BLaER1 (cell line): ENCODE measurements at regions not wholly inside any gene's neighbourhood (a gene's known extent, or its start where the extent isn't known, plus 50 kb on each side); places are given as distances from the start of the nearest gene placed in this dataset.
A peak's percentile ranks its signal among the peaks of the same experiment; 100 is the strongest.
"Not testable (repeated sequence)": the region's sequence is repeated elsewhere in the genome, so short reads cannot be mapped to it uniquely, and the experiment has no call there.

Source experiments
- H3K27ac ChIP-seq: shearing (Covaris generic); formaldehyde crosslinking; 2 replicates; pipeline ENCODE4 v1.8.1; 2022
- H3K27me3 ChIP-seq: shearing (Covaris generic); formaldehyde crosslinking; 2 replicates; pipeline ENCODE4 v1.8.1; 2022
- H3K36me3 ChIP-seq: shearing (Covaris generic); formaldehyde crosslinking; 2 replicates; pipeline ENCODE4 v1.8.1; 2022
- H3K4me1 ChIP-seq: shearing (Covaris generic); formaldehyde crosslinking; 2 replicates; pipeline ENCODE4 v1.8.1; 2022
- H3K4me2 ChIP-seq: shearing (Covaris generic); formaldehyde crosslinking; 2 replicates; pipeline ENCODE4 v1.8.1; 2022
- H3K4me3 ChIP-seq: shearing (Covaris generic); formaldehyde crosslinking; 2 replicates; pipeline ENCODE4 v1.8.1; 2022
- H3K9ac ChIP-seq: shearing (Covaris generic); formaldehyde crosslinking; 2 replicates; pipeline ENCODE4 v1.8.1; 2022
- H3K9me3 ChIP-seq: shearing (Covaris generic); formaldehyde crosslinking; 2 replicates; pipeline ENCODE4 v1.8.1; 2022
- H4K20me1 ChIP-seq: shearing (Covaris generic); formaldehyde crosslinking; 2 replicates; pipeline ENCODE4 v1.8.1; 2022
- Cebpa-rat ChIP-seq: shearing (Covaris generic); IDR thresholded peaks from 2 replicates; pipeline ENCODE4 v1.8.1; 2022

DNA sequence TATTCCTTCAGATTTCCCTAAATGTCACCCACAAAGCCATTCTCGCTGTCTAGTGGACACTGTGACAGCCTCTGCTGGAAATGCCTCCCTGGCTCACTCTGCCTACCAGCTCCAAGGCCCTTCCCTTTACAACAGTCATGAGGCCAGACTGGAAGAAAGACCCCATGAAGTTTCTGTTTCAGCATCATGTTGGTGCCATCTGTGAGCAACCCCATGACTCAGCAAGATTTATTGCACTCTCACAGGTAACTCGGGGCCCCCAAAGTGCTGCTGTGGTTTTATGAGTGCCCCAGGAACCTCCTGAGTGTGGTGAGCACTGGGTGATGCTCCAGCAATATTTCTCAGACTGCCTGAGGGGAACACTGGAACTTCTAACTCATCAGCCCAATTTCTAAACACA, 218.6 kb downstream of the ZNF33B start:
- no peaks in the 10 kb centered on the region for H3K27me3 ChIP-seq
- H3K36me3 ChIP-seq: no peaks in the 10 kb centered on the region
- H4K20me1 ChIP-seq: no peaks in the 10 kb centered on the region
- H3K9ac ChIP-seq: no peak overlapping the region
- no peak overlapping the region for H3K27ac ChIP-seq
- H3K9me3 ChIP-seq: no peaks in the 10 kb centered on the region
- no peak for TF ChIP-seq Cebpa-rat
- no peak overlapping the region for H3K4me2 ChIP-seq
- H3K4me1 ChIP-seq: no peaks in the 10 kb centered on the region
- H3K4me3 ChIP-seq: no peak overlapping the region

DNA sequence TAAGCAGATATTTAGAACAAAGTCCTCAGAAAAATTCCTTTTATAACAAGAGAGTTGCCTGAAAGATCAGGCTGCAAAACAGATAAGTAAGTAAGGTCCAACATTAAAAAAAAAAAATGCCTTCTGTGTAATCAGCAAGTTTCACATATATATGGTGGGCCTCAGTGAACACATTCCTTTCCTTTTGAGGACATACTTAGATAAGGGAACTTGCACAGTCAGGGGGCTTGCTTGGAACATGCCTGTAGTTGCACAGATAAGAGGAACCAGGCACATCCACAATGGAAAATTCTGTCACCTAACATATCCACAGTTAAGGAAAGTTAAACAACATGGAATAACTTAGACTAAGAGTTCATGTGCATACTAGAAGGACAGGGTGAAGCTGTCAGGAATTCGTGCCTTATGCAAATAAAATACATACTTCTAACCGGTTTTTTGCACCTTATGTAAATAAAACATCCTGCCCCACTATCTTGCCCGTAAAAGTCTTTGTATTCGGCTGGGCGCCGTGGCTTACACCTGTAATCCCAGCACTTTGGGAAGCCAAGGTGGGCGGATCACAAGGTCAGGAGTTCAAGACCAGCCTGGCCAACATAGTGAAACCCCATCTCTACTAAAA, 257.3 kb downstream of the ZNF33B start:
- H3K9ac ChIP-seq: no peak overlapping the region
- H3K4me2 ChIP-seq: no peak overlapping the region
- no peaks in the 10 kb centered on the region for H3K27me3 ChIP-seq
- no peak for TF ChIP-seq Cebpa-rat
- no peak overlapping the region for H3K27ac ChIP-seq
- 0 out of 2 replicates have a peak, but pooled peaks cover 10% of the 10 kb centered on the region for H3K9me3 ChIP-seq
- H3K36me3 ChIP-seq: no peaks in the 10 kb centered on the region
- H4K20me1 ChIP-seq: no peaks in the 10 kb centered on the region
- H3K4me1 ChIP-seq: no peaks in the 10 kb centered on the region
- no peak overlapping the region for H3K4me3 ChIP-seq

DNA sequence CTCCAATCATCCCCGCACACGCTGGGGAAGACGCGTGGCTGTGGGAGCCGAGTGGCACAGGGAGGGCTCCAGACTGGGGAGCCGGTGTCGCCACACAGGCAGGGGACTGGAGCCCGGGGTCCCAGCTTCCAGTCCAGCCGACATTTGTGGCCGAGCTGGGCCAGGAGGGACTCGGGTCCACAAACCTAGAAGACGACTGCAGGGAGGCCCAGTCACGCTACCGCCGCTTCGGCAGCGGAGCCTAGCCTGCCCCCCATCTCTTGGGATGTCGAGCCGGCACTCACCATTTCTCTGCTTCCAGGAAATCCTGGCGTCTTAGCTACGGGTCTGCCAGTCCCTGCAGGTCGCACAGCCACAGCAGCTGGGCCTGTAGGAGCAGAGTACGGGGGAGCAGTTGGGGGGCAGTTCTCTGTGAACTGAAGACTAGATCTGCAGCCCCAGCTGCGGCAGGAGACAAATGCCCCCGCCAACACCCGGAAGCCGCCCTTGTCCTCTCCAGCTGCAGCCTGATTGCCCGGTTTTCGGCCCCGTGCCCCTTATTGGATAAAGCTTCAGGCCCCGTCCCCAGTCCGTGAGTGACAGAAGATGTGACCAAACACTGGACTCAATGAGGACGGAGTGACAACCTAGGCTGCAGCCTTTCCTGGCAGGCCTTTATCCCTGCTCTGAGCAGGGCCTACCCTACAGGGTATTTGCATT, 270.7 kb downstream of the ZNF33B start:
- no peak overlapping the region for H3K4me2 ChIP-seq
- H3K27me3 ChIP-seq: no peaks in the 10 kb centered on the region
- TF ChIP-seq Cebpa-rat: no peak
- H4K20me1 ChIP-seq: no peaks in the 10 kb centered on the region
- no peaks in the 10 kb centered on the region for H3K36me3 ChIP-seq
- H3K9ac ChIP-seq: no peak overlapping the region
- H3K4me3 ChIP-seq: no peak overlapping the region
- no peaks in the 10 kb centered on the region for H3K4me1 ChIP-seq
- H3K9me3 ChIP-seq: peaks cover 19% of the 10 kb centered on the region
- H3K27ac ChIP-seq: no peak overlapping the region

DNA sequence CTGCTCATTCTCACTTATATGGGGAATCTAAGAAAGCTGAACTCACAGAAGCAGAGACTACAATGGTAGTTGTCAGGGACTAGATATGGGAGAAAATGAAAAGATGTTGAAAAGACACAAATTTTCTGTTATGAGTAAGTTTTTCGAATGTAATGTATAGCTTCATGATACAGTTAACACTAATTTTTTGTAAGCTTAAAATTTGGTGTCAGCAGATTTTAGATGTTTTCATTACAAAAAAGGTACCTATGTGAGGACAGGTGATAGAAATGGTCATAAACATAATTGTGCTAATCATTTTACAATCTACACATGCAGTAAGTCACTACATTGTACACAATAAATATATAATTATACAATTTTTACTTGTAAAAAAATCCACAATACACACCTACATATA, 286.6 kb downstream of the ZNF33B start:
- Histone ChIP-seq H3K9ac (no peak overlapping the region), H3K9me3 (peaks cover 4% of the 10 kb centered on the region; the same call in 1 of the 2 replicates), H3K36me3 (no peaks in the 10 kb centered on the region), H3K27ac (no peak overlapping the region), H3K4me3 (no peak overlapping the region), H4K20me1 (no peaks in the 10 kb centered on the region), H3K27me3 (no peaks in the 10 kb centered on the region), H3K4me2 (no peak overlapping the region), H3K4me1 (no peaks in the 10 kb centered on the region)
- no peak for TF ChIP-seq Cebpa-rat

DNA sequence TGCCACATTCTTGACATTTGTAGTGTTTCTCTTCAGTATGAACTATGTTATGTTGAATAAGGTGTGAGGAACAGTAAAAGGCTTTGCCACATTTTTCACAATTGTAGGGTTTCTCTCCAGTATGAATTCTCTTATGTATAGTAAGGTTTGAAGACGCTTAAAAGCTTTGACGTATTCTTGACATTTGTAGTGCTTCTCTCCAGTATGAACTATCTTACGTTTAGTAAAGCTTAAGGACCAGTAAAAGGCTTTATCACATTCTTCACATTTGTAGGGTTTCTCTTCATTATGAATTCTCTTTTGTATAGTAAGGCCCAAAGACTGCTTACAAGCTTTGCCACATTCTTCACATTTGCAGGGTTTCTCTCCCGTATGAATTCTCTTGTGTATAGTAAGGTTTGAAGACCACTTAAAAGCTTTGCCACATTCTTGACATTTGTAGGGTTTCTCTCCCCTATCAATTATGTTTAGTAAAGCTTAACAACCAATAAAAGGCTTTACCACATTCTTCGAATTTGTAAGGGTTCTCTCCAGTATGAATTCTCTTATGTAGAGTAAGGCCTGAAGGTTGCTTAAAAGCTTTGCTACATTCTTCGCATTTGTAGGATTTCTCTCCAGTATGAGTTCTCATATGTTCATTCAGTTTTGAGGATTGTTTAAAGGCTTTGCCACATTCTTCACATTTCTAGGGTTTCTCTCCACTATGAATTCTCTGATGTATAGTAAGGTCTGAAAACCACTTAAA, 301.6 kb downstream of the ZNF33B start:
- not testable (repeated sequence) for H3K4me3 ChIP-seq, H3K36me3 ChIP-seq, H3K4me1 ChIP-seq, H4K20me1 ChIP-seq, H3K27me3 ChIP-seq, H3K9ac ChIP-seq, H3K4me2 ChIP-seq, H3K27ac ChIP-seq
- peaks cover 72% of the 10 kb centered on the region for H3K9me3 ChIP-seq

DNA sequence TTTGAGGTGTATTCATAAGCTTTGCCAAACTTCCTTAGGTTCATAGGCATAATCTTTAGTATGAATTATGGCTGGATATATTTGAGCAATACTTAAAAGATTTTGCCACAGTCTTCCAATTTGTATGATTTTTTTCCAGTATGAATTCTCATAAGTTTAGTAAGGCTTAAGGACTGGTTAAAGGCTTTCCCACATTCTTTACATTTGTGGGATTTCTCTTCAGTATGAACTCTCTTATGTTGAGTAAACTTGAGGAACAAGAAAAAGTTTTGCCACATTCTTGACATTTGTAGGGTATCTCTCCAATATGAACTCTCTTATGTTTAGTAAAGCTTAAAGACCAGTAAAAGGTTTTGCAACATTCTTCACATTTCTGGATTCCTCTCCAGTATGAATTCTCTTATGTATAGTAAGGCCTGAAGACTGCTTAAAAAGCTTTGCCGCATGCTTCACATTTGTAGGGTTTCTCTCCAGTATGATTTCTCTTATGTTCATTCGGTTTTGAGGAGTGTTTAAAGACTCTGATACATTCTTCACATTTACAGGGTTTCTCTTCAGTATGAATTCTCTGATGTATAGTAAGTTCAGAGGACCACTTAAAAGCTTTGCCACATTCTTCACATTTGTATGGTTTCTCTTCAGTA, 302.6 kb downstream of the ZNF33B start:
- H3K9me3 ChIP-seq: peaks cover 69% of the 10 kb centered on the region
- not testable (repeated sequence) for H3K27ac ChIP-seq, H3K36me3 ChIP-seq, H3K4me3 ChIP-seq, H3K27me3 ChIP-seq, H4K20me1 ChIP-seq, H3K9ac ChIP-seq, H3K4me2 ChIP-seq, H3K4me1 ChIP-seq

DNA sequence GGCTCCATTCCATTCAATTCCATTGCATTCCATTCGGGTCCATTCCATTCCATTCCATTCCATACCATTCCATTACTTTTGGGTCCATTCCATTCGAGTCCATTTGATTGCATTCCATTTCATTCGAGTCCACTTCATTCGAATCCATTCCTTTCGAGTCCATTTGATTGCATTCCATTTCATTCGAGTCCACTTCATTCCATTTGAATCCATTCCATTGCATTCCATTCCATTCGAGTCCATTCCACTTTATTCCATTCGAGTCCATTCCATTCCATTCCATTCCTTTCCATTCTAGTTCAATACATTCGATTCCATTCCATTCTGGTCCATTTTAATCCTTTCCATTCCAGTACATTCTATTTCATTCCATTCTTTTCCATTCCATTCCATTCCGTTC, 334.0 kb downstream of the ZNF33B start:
- Histone ChIP-seq H3K36me3 (no peaks in the 10 kb centered on the region), H3K4me3 (no peak overlapping the region), H3K4me2 (no peak overlapping the region), H3K27me3 (no peaks in the 10 kb centered on the region), H3K27ac (no peak overlapping the region), H4K20me1 (no peaks in the 10 kb centered on the region), H3K9me3 (peaks cover 98% of the 10 kb centered on the region), H3K9ac (no peak overlapping the region), H3K4me1 (no peaks in the 10 kb centered on the region)
- TF ChIP-seq Cebpa-rat: no peak

DNA sequence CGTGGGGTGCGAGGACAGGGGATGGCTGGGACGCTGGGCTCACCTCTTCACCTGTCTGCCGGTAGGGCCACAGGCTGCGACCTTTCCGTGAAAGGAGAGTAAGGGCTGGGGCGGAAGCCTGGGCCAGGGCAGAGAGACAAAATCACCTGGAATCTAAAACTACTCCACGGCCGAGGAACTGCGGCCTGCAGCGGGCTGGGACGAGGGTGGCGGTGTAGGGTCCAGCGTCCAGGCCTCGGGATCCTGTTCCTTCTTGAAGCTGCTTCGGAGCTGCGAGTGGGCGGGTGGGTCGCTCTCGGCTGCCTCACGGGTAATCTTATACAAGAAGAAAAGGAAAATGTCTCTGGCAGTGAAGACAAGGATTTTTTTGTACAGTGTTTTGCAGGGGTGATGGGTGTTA, 356.5 kb downstream of the ZNF33B start:
- H4K20me1 ChIP-seq, H3K9ac ChIP-seq, H3K4me2 ChIP-seq, H3K9me3 ChIP-seq, H3K4me3 ChIP-seq, H3K27me3 ChIP-seq, H3K4me1 ChIP-seq, H3K36me3 ChIP-seq, H3K27ac ChIP-seq: not testable (repeated sequence)

DNA sequence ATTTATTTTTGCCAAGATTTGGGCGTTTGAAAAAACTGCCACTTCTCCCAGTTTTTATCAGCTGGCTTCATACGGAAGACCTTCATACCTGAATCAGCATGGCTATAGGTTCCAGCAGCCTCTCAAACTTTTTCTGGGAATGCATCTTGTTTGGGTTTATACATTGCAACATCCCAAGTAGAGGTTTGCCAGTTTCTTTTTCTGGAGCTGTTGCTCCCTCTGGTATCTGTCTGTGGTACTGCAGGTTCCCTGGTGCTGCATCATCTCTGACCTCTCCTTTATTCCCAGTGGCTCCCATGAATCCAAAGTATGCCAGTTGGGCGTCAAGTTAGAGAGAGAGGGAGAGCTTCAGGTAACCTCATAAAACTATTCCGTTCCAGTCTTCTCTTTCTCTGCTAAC, 368.6 kb downstream of the ZNF33B start:
- not testable (repeated sequence) for H4K20me1 ChIP-seq, H3K4me3 ChIP-seq, H3K9me3 ChIP-seq, H3K27ac ChIP-seq, H3K27me3 ChIP-seq, H3K36me3 ChIP-seq, H3K9ac ChIP-seq, H3K4me1 ChIP-seq, H3K4me2 ChIP-seq

DNA sequence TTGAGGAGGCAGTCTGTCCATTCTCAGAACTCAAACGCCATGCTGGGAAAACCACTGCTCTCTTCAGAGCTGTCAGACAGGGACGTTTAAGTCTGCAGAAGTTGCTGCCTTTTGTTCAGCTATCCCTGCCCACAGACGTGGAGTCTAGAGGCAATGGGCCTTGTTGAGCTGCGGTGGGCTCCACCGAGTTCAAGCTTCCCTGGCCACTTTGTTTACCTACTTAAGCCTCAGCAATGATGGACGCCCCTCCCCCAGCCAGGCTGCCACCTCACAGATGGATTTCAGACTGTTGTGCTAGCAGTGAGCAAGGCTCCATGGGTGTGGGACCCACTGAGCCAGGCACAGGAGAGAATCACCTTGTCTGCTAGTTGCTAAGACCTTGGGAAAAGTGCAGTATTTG, 375.1 kb downstream of the ZNF33B start:
- not testable (repeated sequence) for H3K9ac ChIP-seq, H3K4me3 ChIP-seq, H3K4me1 ChIP-seq, H3K4me2 ChIP-seq, H3K36me3 ChIP-seq, H3K27me3 ChIP-seq, H4K20me1 ChIP-seq, H3K27ac ChIP-seq, H3K9me3 ChIP-seq

DNA sequence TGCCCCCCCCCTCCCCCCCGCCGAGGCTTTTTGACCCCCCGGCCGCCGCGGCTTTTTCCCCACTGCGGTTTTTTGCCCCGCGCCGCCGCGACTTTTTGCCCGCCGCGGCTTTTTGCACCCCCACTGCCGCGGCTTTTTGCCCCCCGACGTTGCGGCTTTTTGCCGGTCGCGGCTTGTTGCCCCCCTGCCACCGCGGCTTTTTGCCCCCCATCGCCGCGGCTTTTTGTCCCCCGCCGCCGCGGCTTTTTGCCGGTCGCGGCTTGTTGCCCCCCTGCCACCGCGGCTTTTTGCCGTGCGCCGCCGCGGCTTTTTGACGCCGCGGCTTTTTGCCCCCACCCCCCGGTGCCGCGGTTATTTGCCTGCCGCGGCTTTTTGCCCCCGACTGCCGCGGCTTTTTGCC, 395.4 kb downstream of the ZNF33B start:
- H3K9ac ChIP-seq, H3K4me2 ChIP-seq, H3K27ac ChIP-seq, H3K4me1 ChIP-seq, H4K20me1 ChIP-seq, H3K36me3 ChIP-seq, H3K9me3 ChIP-seq: not testable (repeated sequence)
- 0 out of 2 replicates have a peak overlapping the region, but pooled peaks have one; percentile 38 for H3K4me3 ChIP-seq
- H3K27me3 ChIP-seq: peaks cover 30% of the 10 kb centered on the region
